Lower leg skin (tissue), 4 donors: ENCODE measurements at regions not wholly inside any gene's neighbourhood (a gene's known extent, or its start where the extent isn't known, plus 50 kb on each side); places are given as distances from the start of the nearest gene placed in this dataset.

Source experiments
- DNase-seq, 2 donors: peaks; one replicate each; pipeline ENCODE4 v3.0.0-alpha.2; 2019; ENCODE audit warnings: low spot score in 2 of 2
- H3K4me3 ChIP-seq: fragments of 200-600 bp; sonication (generic); 2 replicates; pipeline ENCODE4 v1.5.1; 2017; ENCODE audit warnings: mild to moderate bottlenecking, low read depth; ENCODE audit not compliant: poor library complexity, severe bottlenecking
- POLR2A ChIP-seq, 2 donors: fragments of 450-650 bp; IDR thresholded peaks; one replicate each; pipeline ENCODE4 v1.6.1; 2016 to 2017; ENCODE audit warnings: antibody characterized with exemption in 2 of 2, mild to moderate bottlenecking in 1 of 2, moderate library complexity in 1 of 2
- WGBS, 2 donors: methylation state at CpG; one replicate each; pipeline ENCODE4 v1.1.5; 2018; 5-methylcytosine and 5-hydroxymethylcytosine counted together
- intact Hi-C: fragments of 100-400 bp; cut with DNase I; formaldehyde crosslinking; loops from one replicate; pipeline ENCODE4 v1.15.0; 2023; ENCODE audit warnings: low total_unique reads
- TF ChIP-seq, protein P1 (sequence below), 3 donors: fragments of 450-650 bp; IDR thresholded peaks; one replicate each; pipeline ENCODE4 v1.5.1; 2016; ENCODE audit warnings: antibody characterized with exemption in 3 of 3, mild to moderate bottlenecking in 3 of 3, moderate library complexity in 2 of 3

DNA sequence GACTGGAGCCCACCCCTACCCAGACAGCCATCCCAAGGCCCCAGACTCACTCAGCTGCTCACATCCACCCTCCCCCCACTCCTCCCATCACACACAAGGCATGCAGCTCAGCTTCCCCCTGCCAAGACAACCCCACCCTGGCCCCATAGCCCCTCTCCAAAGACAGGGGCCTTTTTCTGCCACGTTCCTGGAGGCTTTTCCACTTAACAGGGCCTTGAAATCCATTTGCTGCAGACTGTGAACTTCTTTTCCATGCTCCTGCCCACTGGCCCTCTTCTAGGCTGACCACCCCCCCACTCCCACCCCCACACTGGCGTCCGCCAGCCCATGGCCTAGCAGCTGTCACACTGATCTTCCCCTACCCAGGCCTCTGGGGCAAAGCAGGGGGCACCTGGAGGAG lies 76.0 kb downstream of the PJA1 start:
- WGBS, 2 donors = 68 to 94% methylated on average over 3 of the region's 3 CpGs
- H3K4me3 ChIP-seq = no peak overlapping the region
- no peak for DNase-seq
- intact Hi-C loops = no loop called here
- TF ChIP-seq, protein P1, sequence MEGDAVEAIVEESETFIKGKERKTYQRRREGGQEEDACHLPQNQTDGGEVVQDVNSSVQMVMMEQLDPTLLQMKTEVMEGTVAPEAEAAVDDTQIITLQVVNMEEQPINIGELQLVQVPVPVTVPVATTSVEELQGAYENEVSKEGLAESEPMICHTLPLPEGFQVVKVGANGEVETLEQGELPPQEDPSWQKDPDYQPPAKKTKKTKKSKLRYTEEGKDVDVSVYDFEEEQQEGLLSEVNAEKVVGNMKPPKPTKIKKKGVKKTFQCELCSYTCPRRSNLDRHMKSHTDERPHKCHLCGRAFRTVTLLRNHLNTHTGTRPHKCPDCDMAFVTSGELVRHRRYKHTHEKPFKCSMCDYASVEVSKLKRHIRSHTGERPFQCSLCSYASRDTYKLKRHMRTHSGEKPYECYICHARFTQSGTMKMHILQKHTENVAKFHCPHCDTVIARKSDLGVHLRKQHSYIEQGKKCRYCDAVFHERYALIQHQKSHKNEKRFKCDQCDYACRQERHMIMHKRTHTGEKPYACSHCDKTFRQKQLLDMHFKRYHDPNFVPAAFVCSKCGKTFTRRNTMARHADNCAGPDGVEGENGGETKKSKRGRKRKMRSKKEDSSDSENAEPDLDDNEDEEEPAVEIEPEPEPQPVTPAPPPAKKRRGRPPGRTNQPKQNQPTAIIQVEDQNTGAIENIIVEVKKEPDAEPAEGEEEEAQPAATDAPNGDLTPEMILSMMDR (IDR thresholded peaks at IDR 0.05) = no peak
- no peak for TF ChIP-seq POLR2A (IDR thresholded peaks at IDR 0.05)

DNA sequence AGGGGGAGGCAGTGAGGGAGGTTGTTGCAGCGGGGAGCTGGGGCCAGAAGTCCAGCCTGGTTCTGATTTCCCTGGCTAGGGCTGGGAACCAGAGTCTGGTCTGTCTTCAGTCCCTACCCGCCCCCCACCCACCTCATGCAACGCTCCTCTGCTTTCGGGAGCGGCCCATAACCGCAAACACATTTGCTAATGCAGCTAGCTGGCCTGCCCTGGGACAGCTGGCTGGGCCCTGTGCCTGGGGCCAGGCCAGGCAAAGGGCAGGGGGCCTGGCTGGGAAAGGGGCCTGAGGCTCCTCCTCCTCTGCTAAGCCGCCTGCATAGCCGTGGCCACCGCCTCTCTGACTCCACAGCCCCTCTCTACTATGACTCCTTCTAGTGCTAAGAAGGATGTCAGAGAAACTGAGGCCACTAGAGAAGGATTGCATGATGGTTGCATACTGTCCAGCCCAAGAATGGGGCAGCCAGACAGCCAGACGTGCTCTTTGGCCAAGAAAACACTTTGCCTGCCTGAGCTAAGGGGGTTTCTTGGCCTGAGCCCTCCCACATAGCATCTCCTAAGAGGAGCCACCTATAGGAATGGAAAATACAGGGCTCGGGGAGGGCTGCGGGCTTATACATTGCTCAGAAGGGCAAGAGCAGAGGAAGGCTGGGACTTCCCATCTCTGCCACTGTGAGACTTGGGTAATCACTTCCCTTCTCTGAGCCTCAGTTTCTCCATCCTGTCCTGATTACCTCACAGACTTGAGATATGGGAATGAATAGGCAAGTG lies 76.9 kb downstream of the PJA1 start:
- TF ChIP-seq, protein P1 (IDR thresholded peaks at IDR 0.05) = no peak
- TF ChIP-seq POLR2A (IDR thresholded peaks at IDR 0.05) = no peak
- 60 to 64% methylated on average over 2 to 12 of the region's 12 CpGs for whole genome bisulfite sequencing, 2 donors
- H3K4me3 ChIP-seq = no peak overlapping the region
- intact Hi-C loops = no loop called here
- DNase-seq = no peak

DNA sequence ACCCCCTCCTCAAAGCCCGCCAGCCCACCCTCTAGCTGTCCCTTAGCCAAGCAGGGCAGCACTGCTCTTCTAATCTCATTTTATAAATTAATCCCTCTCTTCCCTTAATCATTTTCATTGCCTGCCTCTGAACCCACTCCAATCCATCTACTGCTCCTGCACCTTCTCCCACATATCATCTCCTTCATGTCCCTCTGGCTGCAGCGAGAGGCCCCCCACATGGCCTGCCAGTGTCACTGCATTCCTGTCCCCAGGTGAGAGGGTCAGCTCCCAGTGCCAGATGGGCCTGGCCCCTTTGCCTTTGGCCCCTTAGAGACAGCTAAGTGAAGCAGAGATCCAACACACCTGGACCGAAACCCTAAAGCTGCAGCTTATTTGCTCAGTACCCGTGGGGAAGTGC lies 79.4 kb downstream of the PJA1 start:
- no peak overlapping the region for H3K4me3 ChIP-seq
- no peak for DNase-seq
- intact Hi-C loops = no loop called here
- TF ChIP-seq, protein P1 (IDR thresholded peaks at IDR 0.05) = no peak
- TF ChIP-seq POLR2A (IDR thresholded peaks at IDR 0.05) = no peak
- 66 to 74% methylated on average over 4 of the region's 4 CpGs for WGBS, 2 donors

DNA sequence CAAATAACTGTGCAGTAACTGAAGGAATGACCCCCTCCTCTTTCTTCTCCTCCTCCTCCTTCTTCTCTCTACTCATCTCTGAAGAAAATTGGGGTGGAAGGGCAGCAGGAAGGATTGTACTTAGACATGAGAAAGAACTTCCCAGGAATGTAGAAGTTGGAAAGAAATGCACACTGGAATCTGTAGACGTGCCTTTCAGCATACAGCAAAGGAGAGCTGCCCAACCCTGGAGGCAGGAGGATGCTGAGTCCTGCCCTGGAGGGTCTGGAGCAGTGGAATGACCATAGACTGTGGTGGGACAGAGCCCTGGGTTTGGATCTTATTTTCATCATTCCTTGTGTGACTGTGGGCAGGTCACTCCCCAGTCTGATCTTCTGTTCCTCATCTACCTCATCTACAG lies 80.1 kb downstream of the PJA1 start:
- WGBS, 2 donors = 56 to 64% methylated on average over 1 of the region's 1 CpG
- no peak overlapping the region for H3K4me3 ChIP-seq
- no peak for TF ChIP-seq POLR2A (IDR thresholded peaks at IDR 0.05)
- TF ChIP-seq, protein P1 (IDR thresholded peaks at IDR 0.05) = no peak
- DNase-seq = no peak
- intact Hi-C loops = no loop called here

DNA sequence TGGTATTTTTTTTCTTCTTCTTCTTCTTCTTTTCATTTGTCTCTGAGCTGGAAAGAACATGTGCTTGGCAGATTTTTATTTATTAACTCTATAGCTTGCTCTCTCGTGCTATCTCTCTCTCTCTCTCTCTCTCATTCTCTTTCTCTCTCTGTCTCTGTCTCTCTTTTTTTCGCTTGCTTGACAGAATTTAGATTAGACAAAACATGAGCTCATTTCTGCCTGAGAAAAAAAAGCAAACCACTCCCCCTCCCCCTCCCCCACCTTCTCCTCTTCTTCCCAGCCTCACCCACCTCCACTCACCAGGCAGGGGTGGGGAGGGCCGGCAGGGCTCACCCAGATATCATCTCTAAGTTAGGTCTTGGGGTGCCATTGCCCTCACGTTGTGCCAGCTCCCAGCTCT lies 81.5 kb downstream of the PJA1 start:
- 52 to 67% methylated on average over 3 to 4 of the region's 4 CpGs for WGBS, 2 donors
- no peak overlapping the region for H3K4me3 ChIP-seq
- intact Hi-C loops = no loop called here
- no peak for DNase-seq
- TF ChIP-seq, protein P1 (IDR thresholded peaks at IDR 0.05) = no peak
- no peak for TF ChIP-seq POLR2A (IDR thresholded peaks at IDR 0.05)

DNA sequence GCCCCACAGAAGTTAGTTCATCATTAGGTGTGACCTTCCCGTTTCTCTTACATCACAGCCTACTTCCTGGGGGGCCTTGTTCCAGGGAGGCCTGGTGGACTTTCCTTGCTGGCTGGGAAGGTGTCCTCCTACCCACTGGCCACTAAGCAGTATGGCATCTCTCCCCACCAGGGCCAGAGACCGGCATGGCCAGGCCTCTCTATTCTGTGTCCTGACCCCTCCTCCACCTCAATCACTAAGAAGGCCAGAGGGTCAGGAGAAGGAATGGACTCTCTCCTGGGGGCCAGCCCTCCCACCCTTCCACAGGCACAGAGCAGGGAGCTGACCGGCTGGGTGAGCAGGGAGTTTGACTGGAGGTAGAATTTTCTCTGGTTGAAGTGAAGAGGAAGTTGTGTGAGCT lies 81.9 kb downstream of the PJA1 start:
- intact Hi-C loops = no loop called here
- DNase-seq = no peak
- WGBS, 2 donors = 72 to 76% methylated on average over 2 to 3 of the region's 3 CpGs
- TF ChIP-seq, protein P1 (IDR thresholded peaks at IDR 0.05) = no peak
- no peak for TF ChIP-seq POLR2A (IDR thresholded peaks at IDR 0.05)
- H3K4me3 ChIP-seq = no peak overlapping the region
